Muscle of back (tissue), 3 donors: ENCODE measurements at regions not wholly inside any gene's neighbourhood (a gene's known extent, or its start where the extent isn't known, plus 50 kb on each side); places are given as distances from the start of the nearest gene placed in this dataset.
"Not testable (repeated sequence)": the region's sequence is repeated elsewhere in the genome, so short reads cannot be mapped to it uniquely, and the experiment has no call there.

Experiments
- DNase-seq, 3 donors: peaks; one replicate each; pipeline versions ENCODE4 v3.0.0 to v3.0.0-alpha.2; 2013

DNA sequence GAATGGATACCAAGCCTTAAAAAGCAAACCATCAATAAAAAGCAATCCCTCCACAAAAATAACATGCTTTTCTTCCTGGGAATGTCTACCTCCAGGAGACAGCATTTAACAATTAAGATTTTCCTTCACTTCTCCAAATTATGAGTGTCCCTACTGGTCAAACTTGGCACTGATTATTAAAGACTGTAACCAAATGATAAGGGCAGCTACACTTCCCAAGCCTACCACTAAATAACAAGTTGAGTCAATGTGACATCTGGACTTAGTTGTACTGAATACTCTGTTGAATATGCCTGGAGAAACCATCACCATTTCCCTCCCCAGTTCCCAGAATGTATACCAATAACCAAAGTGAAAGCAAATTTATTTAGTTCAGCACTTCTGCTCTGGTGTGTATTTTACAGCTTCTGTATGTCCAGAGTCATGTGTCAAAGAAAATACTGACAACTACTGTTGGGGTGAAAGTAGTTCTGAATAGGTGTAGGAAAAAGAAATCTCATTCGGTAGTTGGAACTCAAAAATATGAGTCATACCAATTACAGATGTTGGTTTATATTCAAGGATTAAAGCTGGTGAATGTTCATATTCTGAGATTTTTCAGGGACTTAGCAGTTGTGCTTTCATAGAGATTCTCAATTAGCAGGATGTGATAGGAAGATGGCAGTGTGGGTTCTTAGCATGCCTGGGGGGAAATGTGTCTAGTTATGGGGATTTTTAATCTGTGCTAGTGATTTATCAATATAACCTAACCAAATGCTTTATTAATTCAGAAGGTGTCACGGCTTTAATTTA lies 1291.6 kb upstream of the GYPC start:
- DNase-seq: no peak

DNA sequence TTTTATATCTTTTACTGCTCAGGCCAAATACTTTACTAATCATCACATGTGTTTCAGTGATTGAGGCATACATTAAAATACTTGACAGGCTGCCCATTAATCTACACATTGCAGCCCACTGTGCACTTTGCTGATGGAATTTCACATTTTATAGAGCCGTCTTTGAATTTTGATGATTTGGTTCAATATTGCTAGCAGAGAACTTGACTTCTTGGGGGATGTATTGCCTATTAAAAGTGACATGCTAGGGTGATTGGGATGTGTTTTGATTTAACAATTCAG lies 1291.0 kb upstream of the GYPC start:
- no peak for DNase-seq

- no peak for DNase-seq
Measured at GRCh38 chr2:125371867-125372266, 1284.1 kb upstream of the GYPC start.

- no peak for DNase-seq
Measured at GRCh38 chr2:125373293-125373692, 1282.7 kb upstream of the GYPC start.

- DNase-seq: no peak
Measured at GRCh38 chr2:125386074-125386473, 1269.9 kb upstream of the GYPC start.

DNA sequence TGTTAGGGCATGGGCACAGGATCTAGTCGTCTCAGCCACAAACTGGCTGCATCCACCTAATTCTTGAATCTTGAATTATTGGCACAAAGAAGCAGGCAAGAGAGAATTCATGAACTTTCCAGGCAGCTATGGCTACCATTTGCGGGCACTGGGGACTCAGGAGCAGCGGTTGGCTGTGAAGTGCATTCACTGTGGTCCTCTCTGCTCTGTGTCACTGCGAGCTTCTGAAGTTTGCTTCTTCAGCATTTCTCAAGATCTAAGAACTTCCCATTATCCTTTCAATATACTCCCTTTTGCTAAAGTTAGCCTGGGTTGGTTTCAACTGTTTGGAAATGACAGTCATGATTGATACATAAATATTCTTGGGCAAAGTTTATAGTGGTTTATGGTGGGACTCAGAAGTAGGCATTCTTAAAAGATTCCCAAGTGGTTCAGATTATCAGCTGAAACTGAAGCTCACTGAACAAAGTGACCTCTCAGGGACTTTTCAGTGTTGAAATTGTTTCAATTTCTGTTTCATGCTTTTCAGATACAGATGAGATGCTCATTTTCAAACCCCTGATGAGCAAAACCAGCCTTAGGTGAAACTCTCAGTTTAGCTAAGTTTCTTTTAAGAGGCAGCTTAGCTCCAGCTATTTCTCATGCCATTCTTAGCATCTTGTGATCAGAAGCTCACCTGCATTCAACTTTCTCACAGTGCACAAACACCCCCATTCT lies 1258.3 kb upstream of the GYPC start:
- no peak for DNase-seq

DNA sequence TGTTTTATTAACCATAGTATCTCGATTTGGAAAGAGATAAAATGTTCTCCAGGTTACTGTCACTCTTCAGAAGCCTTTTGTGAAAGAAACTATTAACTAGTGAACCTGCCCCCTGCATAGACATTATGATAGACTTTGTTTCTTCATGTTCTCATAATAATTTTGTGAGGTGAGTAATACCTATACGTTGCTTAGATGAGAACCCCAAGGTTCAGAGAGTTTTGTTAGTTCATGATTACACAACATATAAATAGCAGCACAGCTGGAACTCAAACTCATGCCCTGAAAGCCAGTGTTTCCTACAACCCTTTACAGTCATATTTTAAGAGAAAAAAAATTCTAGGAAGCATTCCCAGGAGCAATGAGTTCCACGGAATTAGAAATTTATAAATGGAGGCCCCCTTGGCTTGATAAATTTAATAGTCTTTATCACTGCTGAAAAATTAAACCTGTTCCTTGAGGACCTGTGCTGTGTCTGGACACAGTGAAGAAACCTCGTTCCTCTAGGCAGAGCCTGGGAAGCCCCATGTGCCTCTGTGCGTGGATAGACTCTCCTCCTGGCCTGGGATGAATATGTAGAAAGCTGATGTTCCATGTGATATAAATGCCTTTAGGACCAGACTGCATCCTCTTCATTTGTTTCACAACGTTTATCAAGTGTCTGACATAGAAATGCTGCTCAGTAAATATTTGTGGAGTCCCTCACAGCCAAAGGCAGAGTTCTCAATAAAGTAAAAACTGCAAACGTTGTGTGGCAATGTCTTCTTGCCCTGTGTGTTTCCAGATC lies 1257.0 kb upstream of the GYPC start:
- no peak for DNase-seq

- peak; percentile 40 to 84 (median 45) for DNase-seq
Measured at GRCh38 chr2:125405816-125406215, 1250.1 kb upstream of the GYPC start.

DNA sequence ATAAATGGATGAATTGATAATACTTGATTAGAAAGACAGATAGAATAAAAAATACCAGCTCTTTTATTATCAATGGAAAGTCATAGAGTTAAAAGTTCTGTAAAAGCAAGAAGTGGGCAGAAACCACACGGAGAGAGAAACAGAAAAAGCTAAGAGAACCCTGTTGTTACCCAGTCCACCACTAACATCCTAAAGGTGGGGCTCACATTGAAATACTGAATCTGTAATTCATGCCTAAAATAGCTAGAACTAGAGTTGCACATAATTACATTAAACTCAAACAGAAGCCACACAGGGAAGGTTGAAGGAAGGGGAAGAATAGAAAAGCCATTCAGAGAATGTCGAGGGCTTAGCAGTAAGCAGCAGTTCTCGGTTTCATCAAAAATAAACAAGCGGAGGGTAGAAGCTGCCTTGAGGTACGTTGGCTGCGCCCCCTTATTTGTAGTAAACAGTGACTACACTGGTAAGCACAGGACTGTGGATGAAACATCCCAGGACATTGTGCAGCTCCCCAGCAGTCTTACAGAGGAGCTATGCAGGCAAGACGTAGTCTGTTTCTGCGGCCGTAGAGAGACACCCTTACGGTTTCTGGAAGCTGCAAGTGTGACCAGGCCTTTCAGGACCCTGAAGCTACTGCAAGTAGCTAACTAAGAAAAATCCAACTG lies 1247.0 kb upstream of the GYPC start:
- no peak for DNase-seq

DNA sequence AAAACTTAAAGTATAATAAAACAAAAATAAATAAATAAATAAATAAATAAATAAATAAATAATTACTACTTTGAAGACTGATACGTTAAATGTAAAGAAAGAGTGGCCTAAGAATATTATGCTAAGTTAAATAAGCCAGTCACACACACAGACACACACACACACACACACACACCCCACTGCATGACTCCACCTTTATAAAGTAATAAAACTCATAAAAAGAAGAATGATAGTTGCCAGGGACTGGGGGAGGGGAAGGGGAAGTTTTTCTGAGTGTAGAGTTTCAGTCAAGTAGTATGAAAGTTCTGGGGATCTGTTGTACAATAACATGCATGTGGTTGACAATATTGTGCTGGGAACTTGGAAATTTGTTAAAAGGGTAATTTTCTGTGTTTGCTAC lies 1237.5 kb upstream of the GYPC start:
- DNase-seq: no peak

DNA sequence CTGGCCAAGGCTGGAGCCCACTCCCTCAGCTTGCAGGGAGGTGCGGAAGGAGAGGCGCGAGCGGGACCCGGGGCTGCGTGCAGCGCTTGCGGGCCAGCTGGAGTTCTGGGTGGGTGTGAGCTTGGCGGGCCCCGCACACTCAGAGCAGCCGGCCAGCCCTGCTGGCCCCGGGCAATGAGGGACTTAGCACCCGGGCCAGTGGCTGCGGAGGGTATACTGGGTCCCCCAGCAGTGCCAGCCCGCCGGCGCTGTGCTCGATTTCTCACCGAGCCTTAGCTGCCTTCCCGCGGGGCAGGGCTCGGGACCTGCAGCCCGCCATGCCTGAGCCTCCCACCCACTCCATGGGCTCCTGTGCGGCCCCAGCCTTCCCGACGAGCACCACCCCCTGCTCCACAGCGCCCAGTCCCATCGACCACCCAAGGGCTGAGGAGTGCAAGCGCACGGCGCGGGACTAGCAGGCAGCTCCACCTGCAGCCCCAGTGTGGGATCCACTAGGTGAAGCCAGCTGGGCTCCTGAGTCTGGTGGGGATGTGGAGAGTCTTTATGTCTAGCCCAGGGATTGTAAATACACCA lies 1233.7 kb upstream of the GYPC start:
- DNase-seq: not testable (repeated sequence)

DNA sequence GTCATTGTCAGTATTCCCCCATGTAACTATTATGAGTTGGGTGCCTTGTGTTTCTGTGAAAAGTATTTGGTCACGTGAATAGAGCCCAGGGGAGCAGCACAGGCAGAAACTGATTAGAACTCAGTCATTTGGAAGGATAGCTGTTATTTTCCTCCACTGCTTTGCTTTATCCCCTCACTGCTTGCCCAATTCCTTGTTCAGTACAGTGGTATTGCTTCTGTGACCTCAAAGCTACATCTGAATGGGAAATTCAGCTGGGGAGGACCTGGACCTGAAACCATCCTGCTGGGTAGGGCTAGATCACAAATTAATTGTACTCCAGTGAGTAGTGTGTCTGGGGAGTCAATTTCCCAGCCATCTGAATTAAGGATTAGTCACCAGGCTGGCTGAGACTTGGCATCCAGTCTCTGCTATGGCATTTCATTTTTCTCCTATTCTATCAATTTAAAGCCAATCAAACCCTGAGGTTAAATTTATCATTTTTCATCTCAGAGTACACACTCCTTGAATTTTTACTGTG lies 1231.6 kb upstream of the GYPC start:
- DNase-seq: no peak

DNA sequence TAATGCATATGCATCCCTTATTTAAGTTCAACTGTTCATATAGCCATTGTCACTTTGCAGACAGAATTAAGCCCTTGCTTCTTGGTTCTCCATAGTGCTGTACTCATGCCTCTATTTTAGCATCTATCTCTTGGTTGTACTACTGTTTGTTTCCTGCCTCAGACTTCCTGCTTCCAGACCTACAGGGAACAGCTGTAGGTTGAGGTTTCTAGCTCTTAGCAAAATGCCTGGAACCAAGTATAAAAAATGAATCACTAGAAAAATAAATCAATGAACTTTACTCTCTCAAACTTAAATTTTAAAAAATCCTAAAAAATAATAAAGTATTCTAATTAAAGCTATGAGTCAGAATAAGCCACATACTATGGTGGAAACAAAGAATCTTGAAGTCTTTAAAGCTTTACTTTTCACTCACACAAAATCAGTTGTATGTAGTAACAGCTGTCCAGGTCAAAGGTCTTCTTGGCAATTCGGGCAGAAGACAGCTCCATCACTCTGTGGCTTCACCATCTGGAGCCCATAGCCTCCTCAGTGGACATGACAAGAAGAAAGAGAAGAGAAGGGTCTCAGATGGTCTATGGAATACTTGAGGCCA lies 1228.1 kb upstream of the GYPC start:
- DNase-seq: no peak

DNA sequence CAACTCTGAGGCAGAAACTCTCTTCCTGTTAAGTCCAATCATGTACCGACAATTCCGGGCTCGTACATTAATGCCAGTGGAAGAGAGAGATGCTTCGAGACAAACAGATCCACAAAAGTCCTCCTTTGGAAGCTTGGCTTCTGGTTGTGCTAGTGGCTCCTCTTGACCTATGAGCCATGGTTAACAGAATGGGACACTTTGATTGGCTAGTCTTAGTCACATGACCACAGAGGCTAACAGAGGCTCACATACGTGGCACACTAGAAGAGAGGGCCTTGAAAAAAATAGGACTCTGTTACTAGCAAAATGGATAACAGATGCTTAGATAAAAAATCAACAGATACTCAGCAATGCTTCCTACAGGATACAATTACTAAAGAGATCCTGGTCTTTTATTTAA lies 1211.9 kb upstream of the GYPC start:
- DNase-seq: no peak

DNA sequence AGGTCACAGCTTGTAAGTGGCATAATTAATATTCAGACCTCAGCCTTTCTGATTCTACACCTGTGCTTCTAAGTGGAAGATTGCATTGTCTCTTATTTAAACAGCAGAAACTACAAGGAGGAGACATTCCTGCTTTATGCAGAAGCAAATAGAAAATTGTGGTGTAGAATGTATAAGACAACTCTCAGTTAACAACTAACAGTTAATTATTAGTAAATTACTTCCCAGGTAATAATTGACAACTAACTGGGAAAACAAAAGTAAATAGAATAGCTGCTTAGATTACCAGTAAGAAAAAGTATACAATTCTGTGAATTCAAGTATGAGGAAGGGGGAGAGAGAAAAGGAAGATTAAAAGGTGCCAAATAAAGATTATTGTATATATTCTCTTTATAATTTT lies 1210.5 kb upstream of the GYPC start:
- DNase-seq: no peak

DNA sequence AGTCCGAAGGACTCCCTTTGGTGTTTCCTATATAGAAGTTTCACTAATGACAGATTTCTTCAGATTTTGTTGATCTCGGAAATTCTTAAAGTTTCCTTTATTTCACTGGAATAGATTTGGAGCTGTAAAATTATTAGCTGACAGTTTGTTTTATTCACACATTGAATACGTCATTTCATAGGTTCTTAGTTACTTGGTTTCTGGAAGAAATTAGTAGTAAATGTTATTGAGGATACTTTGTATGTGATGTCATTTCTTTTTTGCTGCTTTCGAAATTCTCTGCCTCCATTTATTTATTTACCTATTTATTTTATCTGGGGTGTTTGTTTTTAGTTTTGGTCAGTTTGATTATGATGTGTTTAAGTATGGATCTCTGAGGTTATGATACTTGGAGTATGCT lies 1205.9 kb upstream of the GYPC start:
- no peak for DNase-seq

GRCh38 chr2:125455110-125455509 lies 1200.8 kb upstream of the GYPC start:
- no peak for DNase-seq

- peak; percentile 7 to 69 (median 27) for DNase-seq
Measured at GRCh38 chr2:125456693-125457363, 1199.1 kb upstream of the GYPC start.

DNA sequence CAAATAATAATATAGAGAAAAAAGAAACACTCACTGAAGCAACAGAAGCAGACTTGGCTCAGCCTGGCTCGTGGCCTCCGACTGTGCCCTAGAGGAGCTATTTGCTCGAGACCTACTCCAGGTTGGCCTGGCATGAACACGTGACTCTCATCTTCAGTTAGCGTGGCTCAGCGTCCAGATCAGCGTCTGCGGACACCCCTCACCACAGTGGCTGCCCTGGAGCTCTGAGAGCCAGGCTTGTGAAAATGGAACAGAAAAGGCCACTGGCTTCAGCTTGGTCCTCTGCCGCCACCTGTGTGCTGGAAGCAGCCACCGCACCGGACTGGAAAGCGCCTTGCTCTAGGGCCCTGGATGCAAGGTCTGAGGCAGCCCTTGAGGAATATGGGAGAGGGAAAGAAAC lies 1184.0 kb upstream of the GYPC start:
- peak in 2 of 3 donors; percentile 6 to 26 for DNase-seq

DNA sequence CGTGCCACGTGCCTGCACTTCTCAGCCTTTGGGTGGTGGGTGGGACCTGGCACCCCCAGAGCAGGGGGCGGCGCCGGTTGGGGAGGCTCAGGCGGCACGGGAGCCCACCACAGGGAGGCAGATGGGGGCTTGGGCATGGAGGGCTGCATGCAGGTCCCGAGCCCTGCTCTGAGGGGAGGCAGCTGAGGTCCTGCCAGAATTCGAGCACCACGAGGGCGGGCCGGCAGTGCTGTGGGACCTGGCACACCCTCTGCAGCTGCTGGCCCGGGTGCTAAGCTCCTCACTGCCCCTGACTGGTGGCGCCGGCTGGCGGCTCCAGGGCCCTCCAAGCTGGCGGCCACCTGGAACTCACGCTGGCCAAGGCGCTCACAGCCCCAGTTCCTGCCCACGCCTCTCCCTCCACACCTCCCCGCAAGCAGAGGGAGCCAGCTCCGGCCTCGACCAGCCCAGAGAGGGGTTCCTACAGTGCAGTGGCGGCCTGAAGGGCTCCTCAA lies 1176.8 kb upstream of the GYPC start:
- no peak for DNase-seq

DNA sequence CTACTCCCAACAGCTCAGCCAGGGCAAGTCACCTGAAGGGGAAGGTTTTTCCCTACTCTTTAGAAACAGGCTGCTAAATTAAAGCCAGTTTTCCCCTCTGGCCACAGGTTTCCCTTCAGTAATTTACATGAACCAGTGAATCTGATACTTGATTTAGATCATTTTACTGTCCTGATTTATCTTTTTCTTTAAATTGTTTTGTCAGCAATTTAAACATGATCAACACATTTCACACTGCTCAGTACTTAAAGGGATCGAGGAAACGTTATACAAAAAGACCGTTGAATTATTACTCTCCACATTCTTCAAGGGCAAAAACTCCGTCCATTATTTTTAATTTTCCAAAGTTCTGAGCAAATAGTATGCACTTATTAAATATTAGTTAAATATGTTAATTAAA lies 1165.7 kb upstream of the GYPC start:
- DNase-seq: no peak
